GM18870 (cell line): ENCODE measurements at regions not wholly inside any gene's neighbourhood (a gene's known extent, or its start where the extent isn't known, plus 50 kb on each side); places are given as distances from the start of the nearest gene placed in this dataset.

Experiments used
- ATAC-seq: cut with Tn5 transposase; IDR thresholded peaks from one replicate; pipeline ENCODE4 v1.9.1; 2021; ENCODE audit warnings: moderate library complexity; ENCODE audit not compliant: unreplicated experiment

DNA sequence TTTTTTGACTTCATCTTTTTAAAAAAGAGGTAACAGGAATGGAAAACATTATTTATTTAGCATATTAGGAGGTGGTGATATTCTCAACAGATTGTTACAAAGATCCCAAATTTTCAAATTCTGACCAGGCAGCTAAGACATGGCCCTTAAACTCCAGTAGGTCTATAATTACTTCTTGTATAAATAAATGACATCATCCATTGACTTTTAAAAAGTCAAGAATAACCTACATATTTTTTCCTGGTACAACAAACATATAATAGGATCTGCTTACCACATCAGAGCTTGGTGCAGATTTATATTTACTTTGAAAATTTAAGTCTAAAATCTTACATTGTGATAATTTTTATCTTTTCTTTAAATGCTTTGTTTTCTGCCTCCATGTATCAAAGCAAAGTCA, 92.2 kb upstream of the TRPM3 start:
- no peak for ATAC-seq

DNA sequence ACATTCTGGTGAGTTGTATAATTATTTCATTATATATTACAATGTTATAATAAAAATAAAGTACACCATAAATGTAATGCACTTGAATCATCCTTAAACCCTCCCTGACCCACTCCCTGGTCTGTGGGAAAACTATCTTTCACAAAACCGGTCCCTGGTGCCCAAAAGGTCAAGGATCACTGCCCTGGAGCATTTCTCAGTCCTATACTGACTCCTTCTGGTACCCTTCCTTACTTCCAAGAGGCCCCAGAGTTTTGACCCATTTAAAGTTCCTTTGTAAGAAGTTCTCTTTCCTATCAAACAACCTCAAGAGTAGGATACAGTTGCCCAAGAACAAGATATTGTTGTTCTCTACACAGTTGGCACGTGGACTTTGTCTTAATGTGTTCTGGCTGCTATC, 88.9 kb upstream of the TRPM3 start:
- ATAC-seq = no peak

DNA sequence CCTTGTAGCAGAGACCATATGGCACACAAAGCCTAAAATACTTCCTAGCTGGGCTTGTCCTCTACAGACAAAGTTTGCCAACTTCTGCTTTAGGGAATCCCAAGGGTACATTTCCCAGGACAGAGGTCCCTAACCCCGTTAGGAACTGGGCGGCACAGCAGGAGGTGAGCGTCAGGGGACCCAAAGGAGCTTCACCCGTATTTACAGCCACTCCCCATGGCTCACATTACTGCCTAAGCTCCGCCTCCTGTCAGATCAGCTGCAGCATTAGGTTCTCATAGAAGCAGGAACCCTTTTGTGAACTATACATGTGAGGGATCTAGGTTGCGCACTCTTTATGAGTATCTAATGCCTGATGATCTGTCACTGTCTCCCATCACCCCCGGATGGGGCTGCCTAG, 88.5 kb upstream of the TRPM3 start:
- no peak for ATAC-seq

DNA sequence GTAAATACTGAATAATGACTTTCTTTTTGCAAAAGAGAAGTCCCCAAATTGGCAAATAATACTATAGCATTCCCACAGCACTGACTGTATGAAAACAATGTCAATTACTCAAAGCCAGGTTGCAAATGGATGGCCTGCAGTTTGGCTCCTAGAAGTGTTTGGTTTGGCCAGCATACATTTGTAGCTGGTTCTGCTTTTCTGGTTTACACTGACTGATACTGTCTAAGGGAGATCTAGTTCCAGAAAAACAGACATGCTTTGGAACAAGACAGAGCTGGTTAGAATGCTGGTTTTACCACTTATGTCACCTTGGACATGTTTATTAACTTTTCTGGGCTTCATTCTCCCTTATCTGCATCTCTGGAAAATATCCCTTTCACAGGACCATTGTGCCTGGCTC, 81.5 kb upstream of the TRPM3 start:
- no peak for ATAC-seq

DNA sequence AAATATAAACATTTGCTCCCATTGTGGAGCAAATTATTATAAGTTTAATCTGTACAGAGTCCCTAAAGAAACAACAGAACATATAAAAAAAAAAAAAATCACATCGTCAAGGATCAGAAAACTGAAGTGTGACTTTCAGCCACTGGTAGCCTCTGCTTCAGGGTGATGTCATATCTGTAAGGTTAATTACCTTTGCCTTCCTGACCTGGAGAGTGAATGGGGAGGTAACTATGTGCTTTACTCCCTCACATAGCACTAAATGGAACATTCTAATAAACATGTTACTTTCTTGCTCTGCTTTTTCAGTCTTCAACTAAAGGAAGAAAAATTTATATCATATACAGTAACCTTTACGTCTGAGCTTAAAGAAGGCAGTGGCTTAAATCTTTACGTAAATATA, 70.3 kb upstream of the TRPM3 start:
- no peak for ATAC-seq

DNA sequence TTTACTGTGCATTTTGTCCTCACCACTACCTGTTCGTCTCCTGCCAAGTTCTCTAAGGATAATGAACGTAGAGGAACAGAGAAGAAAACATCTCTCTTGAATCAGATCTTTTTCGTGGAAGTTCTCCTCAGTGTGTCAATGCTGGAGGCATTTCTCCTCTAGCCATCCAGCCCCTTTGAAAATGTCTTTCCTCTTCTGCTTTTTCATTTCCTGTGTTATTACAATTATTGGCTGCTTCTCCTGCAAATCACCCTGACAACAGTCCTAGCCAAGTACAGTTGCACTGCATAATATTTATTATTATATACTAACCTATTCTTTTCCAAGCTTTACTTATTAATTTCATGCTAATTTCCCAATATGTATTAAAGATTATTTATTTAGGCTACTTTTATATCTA, 61.8 kb upstream of the TRPM3 start:
- ATAC-seq = no peak

DNA sequence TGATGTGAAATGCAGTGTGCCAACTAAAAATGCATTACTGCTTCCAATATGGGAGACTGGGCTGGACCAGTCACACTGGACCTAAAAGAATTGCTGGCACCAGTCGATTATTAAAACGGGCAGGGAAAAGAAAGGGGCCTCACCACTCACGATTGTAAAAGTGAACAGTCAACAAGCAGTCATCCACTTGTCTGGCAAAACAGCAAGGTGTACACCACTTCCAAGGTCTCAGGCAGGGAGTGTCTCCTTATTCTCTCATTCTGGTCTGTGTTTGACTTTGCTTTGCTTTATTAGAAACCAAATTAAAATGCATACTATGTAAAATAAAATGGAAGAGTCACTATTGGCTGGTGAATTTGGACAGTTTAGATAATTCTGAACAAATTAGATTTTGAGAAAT, 57.8 kb upstream of the TRPM3 start:
- ATAC-seq = no peak

DNA sequence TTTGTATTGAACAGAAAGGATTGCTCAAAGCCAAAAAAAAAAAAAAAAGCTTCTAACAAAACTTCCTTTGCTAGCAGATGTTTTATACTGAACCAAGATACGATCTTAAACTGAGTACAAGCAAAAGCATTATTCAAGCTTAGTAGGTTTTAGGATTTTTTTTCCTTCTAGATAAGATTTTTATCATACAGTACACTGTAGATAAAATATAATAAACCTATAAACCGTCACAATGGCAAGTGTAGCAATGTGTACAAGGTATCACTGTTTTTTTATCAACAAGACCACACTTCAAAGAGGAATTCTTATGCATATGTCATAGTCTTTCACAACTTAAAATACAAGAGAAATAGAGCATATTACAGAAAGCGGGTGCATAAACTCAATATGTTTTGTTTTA, 56.5 kb upstream of the TRPM3 start:
- ATAC-seq = no peak

DNA sequence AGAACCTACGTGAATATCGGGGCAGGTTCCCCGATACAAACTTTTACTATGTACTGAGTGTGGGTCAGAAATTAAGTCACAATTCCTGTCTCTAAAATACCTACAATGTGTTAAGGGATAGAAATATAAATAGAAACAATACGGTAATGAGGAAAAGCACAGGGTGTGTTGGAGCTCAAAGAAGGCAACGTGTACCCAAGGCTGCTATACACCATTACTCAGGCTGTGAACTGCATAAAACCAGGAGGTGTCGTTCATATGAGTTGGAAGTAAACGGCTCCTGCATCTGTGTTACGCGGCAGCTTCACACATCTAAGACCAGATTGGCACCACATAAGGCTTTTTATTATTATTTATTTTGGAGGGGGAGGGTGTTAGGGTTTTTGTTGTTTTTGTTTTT, 50.1 kb upstream of the TRPM3 start:
- no peak for ATAC-seq
